ENCODE measurements at regions not wholly inside any gene's neighbourhood (a gene's known extent, or its start where the extent isn't known, plus 50 kb on each side); places are given as distances from the start of the nearest gene placed in this dataset.

GRCh38 chr11:86726118-86726753 lies 53.8 kb upstream of the ME3 start:
- peak; percentile 64 for DNase-seq

GRCh38 chr11:86724137-86724536 lies 51.7 kb upstream of the ME3 start:
- no peak for DNase-seq

GRCh38 chr11:86723281-86723680 lies 50.9 kb upstream of the ME3 start:
- no peak for DNase-seq

- DNase-seq: no peak
Observed at GRCh38 chr11:86722748-86723147, 50.3 kb upstream of the ME3 start.
